ENCODE measurements at regions not wholly inside any gene's neighbourhood (a gene's known extent, or its start where the extent isn't known, plus 50 kb on each side); places are given as distances from the start of the nearest gene placed in this dataset.
"Not testable (repeated sequence)": the region's sequence is repeated elsewhere in the genome, so short reads cannot be mapped to it uniquely, and the experiment has no call there.

DNA sequence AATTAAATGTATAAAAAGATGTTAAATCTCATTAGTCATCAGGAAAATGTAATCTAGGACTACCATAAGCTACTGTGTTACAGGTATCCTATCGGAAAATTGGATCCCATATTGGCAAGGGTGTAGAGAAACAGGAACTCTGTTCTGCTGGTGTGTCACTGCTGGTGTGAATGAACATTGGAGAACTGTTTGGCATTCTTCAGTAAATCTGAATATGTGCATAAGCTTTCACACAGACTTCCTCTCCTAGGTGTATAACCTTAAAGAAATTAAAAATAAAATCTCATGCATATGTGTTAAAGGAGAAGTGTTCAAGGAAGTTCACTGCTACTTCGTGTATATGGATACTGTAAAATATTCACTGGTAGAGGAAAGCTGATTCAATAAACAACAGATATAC is 484.6 kb upstream of the TLE4 start:
- Histone ChIP-seq H3K27ac (no peak overlapping the region), H3K4me3 (no peak overlapping the region)

DNA sequence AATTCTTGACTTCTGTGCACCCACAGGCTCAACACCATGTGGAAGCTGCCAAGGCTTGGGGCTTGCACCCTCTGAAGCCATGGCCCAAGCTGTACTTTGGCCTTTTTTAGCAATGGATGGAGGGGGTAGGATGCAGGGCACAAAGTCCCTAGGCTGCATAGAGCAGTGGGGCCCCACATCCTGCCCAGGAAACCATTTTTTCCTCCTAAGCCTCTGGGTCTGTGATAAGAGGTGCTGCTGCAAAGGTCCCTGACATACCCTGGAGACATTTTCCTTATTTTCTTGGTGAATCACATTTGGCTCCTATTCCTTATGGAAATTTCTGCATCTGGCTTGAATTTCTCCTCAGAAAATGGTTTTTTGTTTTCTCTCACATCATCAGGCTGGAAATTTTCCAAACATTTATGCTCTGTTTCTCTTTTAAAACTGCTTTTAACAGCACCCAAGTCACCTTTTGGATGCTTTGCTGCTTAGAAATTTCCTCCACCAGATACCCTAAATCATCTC is 482.7 kb upstream of the TLE4 start:
- no peak overlapping the region for H3K4me3 ChIP-seq
- no peak overlapping the region for H3K27ac ChIP-seq

DNA sequence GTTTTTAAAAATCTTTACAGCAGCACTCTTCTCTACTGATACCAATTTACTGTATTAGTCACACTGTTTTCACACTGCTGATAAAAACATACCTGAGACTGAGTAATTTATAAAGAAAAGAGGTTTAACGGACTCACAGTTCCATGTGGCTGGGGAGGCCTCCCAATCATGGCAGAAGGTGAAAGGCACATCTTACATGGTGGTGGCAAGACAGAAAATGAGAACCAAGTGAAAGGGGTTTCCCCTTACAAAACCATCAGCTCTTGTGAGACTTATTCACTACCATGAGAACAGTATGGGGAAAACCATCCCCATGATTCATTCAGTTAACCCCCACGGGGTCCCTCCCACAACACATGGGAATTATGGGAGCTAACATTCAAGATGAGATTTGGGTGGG is 481.9 kb upstream of the TLE4 start:
- H3K27ac ChIP-seq, H3K4me3 ChIP-seq: not testable (repeated sequence)

DNA sequence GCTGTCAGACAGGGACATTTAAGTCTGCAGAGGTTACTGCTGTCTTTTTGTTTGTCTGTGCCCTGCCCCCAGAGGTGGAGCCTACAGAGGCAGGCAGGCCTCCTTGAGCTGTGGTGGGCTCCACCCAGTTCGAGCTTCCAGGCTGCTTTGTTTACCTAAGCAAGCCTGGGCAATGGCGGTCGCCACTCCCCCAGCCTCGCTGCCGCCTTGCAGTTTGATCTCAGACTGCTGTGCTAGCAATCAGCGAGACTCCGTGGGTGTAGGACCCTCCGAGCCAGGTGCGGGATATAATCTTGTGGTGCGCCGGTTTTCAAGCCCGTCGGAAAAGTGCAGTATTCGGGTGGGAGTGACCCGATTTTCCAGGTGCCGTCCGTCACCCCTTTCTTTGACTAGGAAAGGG is 468.5 kb upstream of the TLE4 start:
- H3K4me3 ChIP-seq, H3K27ac ChIP-seq: not testable (repeated sequence)

DNA sequence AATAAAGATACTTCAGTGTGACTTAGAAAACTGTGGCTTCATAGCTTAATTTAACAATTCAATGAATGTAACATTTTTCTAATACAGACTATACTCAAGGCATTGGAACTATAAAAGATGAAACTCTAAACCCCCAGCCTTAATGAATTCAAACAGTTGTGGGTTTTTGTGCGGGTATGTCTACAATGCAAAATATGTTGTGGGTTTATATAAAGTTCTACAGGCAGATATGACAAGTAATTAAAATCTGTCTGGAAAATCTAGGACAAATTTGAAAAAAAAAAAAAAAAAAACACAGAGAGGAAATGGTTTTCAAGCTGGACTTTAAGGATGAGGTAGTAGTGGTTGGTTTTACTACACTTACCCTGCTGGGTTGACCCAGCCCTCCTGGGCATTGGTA is 467.5 kb upstream of the TLE4 start:
- Histone ChIP-seq H3K4me3 (no peak overlapping the region), H3K27ac (no peak overlapping the region)

DNA sequence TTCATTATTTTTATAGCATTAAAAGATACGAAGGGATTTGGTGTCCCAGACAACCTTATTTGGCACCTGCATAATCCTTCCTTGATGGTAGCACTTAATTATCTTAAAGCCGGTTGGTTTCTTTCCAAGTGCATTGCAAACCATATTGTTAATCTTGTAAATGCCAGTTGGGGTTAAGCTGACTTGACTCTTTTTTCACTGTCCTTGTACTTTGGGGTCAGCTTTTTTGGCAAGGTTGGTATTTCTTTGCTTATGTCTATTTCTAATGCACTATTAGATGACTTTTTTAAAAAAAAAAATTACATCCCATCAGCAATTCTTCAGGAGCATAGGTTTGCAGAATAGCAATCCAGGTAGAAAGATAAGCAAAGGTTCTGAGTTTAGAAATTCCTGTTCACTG is 466.8 kb upstream of the TLE4 start:
- no peak overlapping the region for H3K4me3 ChIP-seq
- H3K27ac ChIP-seq, result no peak overlapping the region

DNA sequence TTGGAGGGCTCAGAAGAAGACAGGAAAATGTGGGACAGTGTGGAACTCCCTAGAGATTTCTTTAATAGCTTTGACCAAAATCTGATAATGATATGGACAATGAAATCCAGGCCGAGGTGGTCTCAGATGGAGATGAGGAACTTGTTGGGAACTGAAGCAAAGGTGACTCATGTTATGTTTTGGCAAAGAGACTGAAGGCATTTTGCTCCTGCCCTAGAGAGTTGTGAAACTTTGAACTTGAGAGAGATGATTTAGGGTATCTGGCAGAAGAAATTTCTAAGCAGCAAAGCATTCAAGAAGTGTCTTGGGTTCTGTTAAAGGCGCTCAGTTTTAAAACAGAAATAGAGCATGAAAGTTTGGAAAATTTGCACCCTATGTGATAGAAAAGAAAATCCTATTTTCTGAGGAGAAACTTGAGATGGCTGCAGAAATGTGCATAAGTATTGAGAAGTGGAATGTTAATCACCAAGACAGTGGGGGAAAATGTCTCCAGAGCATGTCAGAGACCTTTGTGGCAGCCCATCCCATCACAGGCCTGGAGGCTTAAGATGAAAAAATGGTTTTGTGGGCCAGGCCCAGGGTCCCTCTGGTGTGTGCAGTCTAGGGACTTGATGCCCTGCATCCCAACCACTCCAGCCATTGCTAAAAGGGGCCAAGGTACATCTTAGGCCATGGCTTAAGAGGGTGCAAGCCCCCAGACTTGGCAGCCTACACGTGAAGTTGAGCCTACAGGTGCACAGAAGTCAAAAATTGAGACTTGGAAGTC is 463.7 kb upstream of the TLE4 start:
- H3K4me3 ChIP-seq, result no peak overlapping the region
- no peak overlapping the region for H3K27ac ChIP-seq

DNA sequence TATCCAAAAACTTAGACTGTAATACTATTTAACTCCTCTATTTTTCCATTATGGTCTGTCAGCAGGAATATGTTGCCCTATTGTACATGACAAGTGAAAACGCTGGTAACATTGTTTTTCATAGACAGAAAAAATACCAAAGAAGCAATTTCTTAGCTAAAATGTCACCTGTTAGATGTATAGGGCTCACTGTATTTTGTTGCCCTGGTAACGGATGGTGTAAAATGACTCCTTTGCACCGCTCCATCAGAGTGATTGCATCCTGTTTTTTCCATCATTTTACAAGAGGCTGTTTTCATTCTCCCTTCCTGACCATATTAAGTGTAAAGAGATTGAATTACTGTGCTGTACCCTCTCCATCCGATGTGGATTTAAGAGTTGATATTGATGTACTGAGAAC is 460.1 kb upstream of the TLE4 start:
- Histone ChIP-seq H3K4me3 (no peak overlapping the region), H3K27ac (no peak overlapping the region)

DNA sequence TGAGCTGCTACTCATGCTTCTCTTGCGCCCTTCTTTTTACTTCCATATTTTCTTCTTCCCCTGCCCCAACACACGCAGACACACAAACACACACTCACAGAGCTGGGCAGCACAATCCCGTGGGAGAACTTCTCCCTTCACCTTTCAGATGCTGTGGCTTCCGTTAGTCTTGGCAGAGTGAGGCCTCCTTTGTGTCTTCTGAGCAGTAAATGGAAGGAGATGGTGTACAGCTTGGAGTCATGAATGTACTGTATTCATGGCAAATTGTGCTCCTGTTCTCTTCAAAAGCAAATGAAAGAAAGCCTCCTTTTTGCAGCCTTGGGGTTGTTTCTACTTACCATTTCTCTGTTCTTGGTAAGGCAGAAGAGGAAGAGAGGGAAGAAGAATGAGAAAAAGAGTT is 456.6 kb upstream of the TLE4 start:
- Histone ChIP-seq H3K4me3 (no peak overlapping the region), H3K27ac (no peak overlapping the region)

DNA sequence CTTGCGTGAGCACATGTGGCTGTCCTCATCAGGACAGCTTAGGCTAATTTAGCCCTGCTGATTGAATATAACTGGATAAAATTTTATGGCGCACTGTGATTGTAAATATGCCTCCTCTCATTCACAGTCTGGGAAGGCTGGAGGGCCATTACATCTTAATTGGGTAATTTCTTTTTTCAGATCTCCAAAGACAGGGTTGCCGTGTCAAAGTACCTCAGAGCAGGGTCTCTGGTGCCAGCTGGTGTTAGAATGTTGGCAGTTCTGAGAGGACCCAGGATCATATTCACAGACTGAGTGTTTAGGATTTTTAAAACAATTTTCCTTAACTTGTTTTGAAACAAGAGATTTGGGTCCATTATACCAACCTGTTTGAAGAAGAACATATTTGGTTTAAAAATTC is 455.7 kb upstream of the TLE4 start:
- Histone ChIP-seq H3K27ac (no peak overlapping the region), H3K4me3 (no peak overlapping the region)

DNA sequence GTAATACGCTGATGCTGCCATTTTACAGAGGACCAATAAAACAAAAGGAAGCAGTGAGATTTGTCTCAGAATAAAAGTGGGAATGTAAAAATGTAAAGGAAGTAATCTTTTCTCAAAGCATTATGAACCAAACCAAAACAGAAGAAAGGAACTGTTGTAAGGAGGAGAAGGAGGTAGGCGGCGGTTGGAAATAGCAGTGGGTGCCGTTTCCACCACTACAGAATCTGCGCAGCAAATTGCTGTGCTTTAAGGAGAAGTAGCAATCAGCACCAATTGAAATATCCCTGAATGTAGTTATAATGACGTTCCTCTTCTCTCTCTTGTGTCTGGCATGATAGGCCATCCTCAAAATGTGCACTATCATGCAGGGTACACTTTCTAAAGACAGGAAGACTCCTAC is 455.1 kb upstream of the TLE4 start:
- no peak overlapping the region for H3K4me3 ChIP-seq
- no peak overlapping the region for H3K27ac ChIP-seq

DNA sequence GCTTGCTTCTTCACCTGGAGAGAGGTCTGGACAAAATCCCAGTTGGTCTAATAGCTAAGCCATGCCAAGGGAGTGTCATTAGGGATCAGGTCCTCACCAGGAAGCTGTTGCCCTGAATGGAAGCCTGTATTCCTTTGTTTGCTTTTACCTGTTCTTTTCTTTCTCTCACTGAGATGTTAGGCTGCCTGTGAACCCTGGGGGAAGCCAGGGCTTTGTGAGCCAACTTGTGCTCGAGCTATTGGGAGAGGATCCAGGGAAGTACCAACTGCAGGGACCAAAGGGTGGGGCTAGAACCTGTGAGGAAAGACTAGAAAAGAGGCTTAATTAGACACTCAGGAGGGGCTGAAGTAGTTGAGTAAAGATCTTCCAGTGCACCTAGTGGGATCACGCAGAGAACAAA is 451.2 kb upstream of the TLE4 start:
- Histone ChIP-seq H3K4me3 (no peak overlapping the region), H3K27ac (no peak overlapping the region)

DNA sequence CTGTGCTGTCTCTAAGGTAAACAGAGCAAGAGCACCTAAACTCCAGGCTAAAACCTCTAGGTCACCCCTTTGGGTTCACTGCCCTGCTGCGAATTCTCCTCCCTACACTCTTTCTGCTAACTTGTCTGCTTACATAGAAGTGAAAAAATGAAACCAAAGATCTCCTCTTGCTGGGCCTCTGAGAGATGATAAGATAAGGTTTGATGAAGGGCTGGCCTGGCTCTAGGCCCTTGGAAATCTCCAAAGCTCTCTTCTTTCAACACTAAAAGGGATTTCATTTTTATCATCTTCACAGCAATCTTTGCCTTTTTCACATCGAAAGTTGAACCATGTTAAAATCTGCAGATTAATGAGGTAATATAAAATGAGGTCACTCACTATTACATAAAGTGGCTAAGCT is 450.8 kb upstream of the TLE4 start:
- Histone ChIP-seq H3K27ac (no peak overlapping the region), H3K4me3 (no peak overlapping the region)

DNA sequence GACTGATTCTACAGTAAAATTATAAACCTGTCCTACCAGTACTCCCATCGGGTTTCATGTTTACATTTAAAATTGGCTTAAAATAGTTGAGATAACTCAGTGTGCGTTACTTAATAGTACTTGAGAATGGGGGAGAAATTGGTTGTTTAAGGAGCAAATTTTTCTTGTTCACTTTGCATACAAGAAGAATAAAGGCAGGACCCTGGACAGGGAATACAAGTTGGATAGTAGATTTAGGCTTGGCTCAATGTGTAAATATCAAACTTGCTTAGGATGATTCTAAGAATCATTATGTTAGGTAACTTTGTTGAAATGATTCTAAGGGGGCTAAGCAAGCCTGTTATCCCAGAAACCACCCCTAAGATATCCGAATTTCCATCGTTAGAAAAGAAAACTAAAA is 448.4 kb upstream of the TLE4 start:
- Histone ChIP-seq H3K4me3 (no peak overlapping the region), H3K27ac (no peak overlapping the region)

DNA sequence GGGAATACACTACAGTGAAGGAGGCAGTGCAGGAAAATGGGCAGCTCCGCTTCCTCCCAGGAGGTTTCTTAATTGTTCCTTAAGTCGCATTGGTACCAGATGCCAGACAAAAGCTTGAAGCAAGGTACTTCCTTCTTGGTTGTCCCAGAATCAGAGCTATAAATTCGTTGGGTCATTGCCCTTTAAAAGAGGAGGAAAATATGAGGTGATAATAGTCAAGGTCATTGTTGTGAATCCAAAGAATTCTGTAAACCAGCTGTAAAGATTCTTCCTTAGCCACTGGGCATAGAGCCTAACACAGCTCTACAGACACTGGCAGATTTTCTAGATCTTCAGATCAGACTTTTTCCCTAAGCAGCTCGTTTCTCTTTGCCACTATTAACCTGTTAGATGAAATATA is 444.1 kb upstream of the TLE4 start:
- H3K4me3 ChIP-seq, result no peak overlapping the region
- no peak overlapping the region for H3K27ac ChIP-seq

DNA sequence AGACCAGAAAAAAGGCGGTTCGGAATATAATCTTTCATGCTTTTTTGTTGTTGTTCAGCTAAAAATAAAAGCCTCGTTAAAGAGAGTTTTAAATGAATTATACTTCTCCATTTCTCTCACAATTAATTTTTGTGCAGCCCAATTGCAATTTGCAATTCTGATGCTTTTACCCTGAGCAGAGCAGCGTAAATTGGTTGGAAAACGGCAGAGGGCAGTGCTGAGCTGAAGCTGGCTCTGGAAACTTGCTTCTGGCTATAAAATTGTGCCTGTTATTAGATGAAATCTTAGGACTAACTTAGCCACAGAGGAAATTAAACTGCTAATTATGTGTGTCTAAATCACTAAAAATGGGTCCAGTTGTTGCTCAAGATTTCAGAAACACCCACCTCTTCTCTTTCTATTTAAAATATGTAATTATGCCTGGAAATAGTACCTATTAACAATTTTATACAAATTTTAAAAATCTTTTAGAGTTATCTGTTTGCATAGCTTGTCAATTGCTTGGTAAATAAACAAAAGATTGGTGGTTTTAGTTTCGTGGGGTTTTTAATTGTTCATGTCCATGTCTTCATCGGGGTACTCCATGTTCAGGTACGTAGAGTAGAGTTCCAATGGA is 441.8 kb upstream of the TLE4 start:
- H3K4me3 ChIP-seq, result no peak overlapping the region
- no peak overlapping the region for H3K27ac ChIP-seq

DNA sequence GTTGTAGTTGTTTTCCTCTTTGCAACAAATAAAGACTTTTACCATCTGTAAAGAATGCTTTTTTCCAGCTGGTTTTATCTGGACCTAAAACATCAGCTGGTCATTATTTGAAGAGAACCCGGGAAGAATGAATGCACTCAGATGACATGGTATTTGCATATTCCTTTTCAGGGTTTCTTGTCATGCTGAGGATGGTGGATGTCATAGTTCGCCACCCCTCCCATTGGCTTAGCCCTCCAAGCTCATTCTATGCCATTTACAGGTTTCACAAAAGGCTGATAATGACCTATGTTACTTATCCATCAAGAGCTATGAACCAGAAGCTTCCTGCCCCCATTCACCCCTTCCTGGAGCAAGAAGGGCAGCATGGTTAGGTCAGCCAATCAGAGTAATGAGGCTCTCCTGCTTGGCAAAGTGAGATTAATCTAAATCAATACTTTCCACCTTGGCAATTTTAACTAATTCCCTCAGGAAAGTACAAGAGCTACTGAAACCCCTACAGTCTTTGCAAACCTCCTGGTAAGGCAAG is 440.5 kb upstream of the TLE4 start:
- Histone ChIP-seq H3K4me3 (no peak overlapping the region), H3K27ac (no peak overlapping the region)

DNA sequence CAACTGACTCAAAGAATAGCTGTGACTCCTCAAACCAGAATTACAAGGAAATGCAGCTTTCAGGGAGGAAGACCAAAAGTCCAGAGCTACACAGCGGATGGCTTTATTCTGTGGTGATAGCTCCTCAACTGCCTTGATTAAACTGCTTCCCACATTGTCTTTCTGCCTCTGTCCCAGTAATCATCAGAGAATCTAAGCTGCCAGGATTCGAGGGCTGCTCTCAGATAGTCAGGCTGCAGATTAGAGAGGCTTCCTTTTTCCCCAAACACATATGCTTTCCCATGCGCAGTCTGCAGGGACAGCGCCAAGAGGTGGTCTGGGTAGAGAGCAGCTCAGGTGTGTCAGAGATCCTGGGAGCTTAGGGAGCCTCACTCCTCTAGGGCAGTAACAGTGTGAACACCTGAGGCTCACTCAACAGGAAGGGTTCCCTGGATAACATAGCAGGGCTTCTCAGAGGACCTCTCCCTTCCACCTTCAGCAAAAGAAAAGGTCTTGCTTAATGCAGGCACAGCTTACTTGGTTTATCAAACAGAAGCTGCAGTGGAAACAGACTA is 439.9 kb upstream of the TLE4 start:
- no peak overlapping the region for H3K27ac ChIP-seq
- no peak overlapping the region for H3K4me3 ChIP-seq

DNA sequence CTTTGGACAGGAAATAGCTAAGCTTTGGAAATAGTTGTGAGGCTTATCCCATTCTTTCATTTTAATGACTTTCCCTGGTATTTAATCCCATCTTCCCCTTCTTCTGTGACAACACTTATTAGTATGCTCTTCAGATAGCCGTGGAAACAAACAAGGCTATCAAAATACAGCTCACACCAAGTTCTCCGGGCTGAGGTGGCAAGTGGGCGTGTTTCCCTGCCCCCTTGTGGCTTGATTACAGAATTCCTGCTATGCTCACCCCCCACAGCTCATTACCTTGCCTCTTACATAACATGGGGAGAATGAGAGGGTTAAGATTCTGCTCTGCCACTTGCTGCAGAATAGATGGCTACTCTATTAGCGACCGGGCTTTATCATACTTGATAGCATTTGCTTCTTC is 437.1 kb upstream of the TLE4 start:
- H3K4me3 ChIP-seq, result no peak overlapping the region
- no peak overlapping the region for H3K27ac ChIP-seq

DNA sequence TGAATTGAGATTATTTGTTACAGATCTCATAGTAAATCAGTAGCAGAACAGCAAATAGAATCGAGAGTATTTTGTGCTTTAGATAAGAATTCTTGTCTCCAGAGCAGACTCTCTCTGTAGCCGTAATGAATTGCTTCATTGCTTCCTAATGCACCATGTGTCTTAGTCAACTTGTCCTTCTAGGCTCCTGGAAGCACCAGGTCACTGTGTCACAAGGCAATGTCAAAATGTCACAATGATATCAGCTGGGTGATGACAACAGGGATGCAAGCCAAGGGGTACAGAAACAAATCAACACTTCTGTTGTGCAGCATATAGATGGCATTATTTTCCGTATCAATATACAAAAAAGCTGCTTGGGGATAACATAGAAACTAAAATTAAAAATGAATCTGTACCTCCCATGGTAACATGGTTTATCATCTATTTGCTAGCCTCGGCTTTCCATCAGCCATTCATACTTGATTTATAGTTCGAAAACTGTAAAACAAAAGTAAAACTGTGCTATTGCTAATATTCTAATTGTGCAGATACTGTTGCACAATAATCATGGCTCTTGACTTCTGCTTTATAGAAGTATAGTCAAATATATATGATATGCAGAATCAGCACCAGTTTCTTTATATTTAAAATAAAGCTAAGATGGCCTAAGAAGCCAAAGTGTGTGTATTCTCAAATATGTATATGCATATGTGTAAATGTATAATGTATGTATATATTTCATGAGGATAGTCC is 435.9 kb upstream of the TLE4 start:
- H3K27ac ChIP-seq, result no peak overlapping the region
- H3K4me3 ChIP-seq, result no peak overlapping the region

DNA sequence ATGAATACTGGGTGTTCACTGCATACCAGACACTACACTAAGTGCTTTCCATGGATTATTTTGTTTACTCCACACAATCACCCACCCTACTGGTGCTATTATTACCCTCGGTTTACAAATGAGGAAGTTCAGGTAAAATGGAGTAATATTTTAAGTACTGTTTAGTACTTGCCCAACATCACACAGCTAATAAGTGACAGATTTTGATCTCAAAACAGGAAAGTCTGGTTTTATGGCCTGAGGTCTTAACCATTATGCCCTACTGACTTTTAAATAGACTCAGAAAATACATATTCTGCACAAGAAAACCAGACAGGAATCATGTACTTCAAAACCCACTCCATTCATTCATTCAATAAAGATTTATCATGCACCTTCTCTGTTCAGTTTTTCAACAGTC is 431.0 kb upstream of the TLE4 start:
- no peak overlapping the region for H3K27ac ChIP-seq

More for the DNA sequence above, 431.0 kb upstream of the TLE4 start:
- H3K4me3 ChIP-seq, result no peak overlapping the region

Data from skin epidermis (tissue), 12 donors.